Astrocyte (in vitro differentiated cells and primary cell): ENCODE measurements at regions not wholly inside any gene's neighbourhood (a gene's known extent, or its start where the extent isn't known, plus 50 kb on each side); places are given as distances from the start of the nearest gene placed in this dataset.

ENCODE experiments used
- DNase-seq: peaks from one replicate; pipeline ENCODE4 v3.0.0-alpha.2; 2010; ENCODE audit warnings: low read depth
- FAIRE-seq: peaks from 2 replicates; lab custom pipeline; 2011; peaks lifted over from hg19 to GRCh38; lab: Jason Lieb, UNC
- H2AFZ ChIP-seq: 2 replicates; pipeline ENCODE4 v1.6.0; 2012; ENCODE audit warnings: low read depth, low read length, inconsistent platforms
- H3K27ac ChIP-seq: 2 replicates; pipeline ENCODE4 v1.5.1; 2011; ENCODE audit warnings: low read depth, low read length, inconsistent platforms
- H3K27me3 ChIP-seq: 2 replicates; pipeline ENCODE4 v1.6.0; 2011; ENCODE audit warnings: low read length, inconsistent platforms; ENCODE audit not compliant: insufficient read depth
- H3K36me3 ChIP-seq: 2 replicates; pipeline ENCODE4 v1.5.1; 2011; ENCODE audit warnings: low read length, inconsistent platforms; ENCODE audit not compliant: insufficient read depth
- H3K4me1 ChIP-seq: 2 replicates; pipeline ENCODE4 v1.5.1; 2011; ENCODE audit warnings: low read length, inconsistent platforms; ENCODE audit not compliant: insufficient read depth
- H3K4me2 ChIP-seq: 2 replicates; pipeline ENCODE4 v1.6.0; 2012; ENCODE audit warnings: low read length, inconsistent platforms
- H3K4me3 ChIP-seq: 2 replicates; pipeline ENCODE4 v1.5.1; 2011; ENCODE audit warnings: low read depth, mild to moderate bottlenecking, low read length, inconsistent platforms; ENCODE audit not compliant: insufficient read depth
- H3K79me2 ChIP-seq: 2 replicates; pipeline ENCODE4 v1.6.0; 2012; ENCODE audit warnings: mild to moderate bottlenecking, low read length, inconsistent platforms; ENCODE audit not compliant: insufficient read depth
- H3K9ac ChIP-seq: 2 replicates; pipeline ENCODE4 v1.6.0; 2012; ENCODE audit warnings: mild to moderate bottlenecking, low read length, inconsistent platforms
- H3K9me3 ChIP-seq: 2 replicates; pipeline ENCODE4 v1.5.1; 2012; ENCODE audit warnings: low read depth, mild to moderate bottlenecking, low read length, inconsistent platforms; ENCODE audit not compliant: insufficient read depth
- H4K20me1 ChIP-seq: 2 replicates; pipeline ENCODE4 v1.6.0; 2012; ENCODE audit warnings: low read length, inconsistent platforms; ENCODE audit not compliant: insufficient read depth
- H3K27ac Mint-ChIP-seq: one replicate; pipeline ENCODE4 v1.8.0; 2021; ENCODE audit warnings: mild to moderate bottlenecking, mixed read lengths; ENCODE audit not compliant: unreplicated experiment
- H3K27me3 Mint-ChIP-seq: one replicate; pipeline ENCODE4 v1.8.0; 2021; ENCODE audit warnings: low read depth, mixed read lengths; ENCODE audit not compliant: unreplicated experiment
- H3K36me3 Mint-ChIP-seq: one replicate; pipeline ENCODE4 v1.8.0; 2021; ENCODE audit warnings: low read depth, mixed read lengths; ENCODE audit not compliant: unreplicated experiment
- H3K4me1 Mint-ChIP-seq: one replicate; pipeline ENCODE4 v1.8.0; 2021; ENCODE audit warnings: low read depth, mixed read lengths; ENCODE audit not compliant: unreplicated experiment
- H3K4me3 Mint-ChIP-seq: one replicate; pipeline ENCODE4 v1.8.0; 2021; ENCODE audit warnings: mild to moderate bottlenecking, moderate library complexity, mixed read lengths; ENCODE audit not compliant: unreplicated experiment
- H3K9me3 Mint-ChIP-seq: one replicate; pipeline ENCODE4 v1.8.0; 2021; ENCODE audit warnings: mild to moderate bottlenecking, mixed read lengths; ENCODE audit not compliant: unreplicated experiment
- EZH2 ChIP-seq: IDR thresholded peaks from 2 replicates; pipeline ENCODE4 v1.6.1; 2012; ENCODE audit warnings: mild to moderate bottlenecking, low read length, inconsistent platforms; ENCODE audit not compliant: insufficient read depth
- TF ChIP-seq, protein P1 (sequence below): IDR thresholded peaks from 2 replicates; pipeline ENCODE4 v1.5.1; 2011; ENCODE audit warnings: low read depth, mild to moderate bottlenecking, inconsistent platforms, low read length, moderate library complexity; ENCODE audit not compliant: insufficient read depth

DNA sequence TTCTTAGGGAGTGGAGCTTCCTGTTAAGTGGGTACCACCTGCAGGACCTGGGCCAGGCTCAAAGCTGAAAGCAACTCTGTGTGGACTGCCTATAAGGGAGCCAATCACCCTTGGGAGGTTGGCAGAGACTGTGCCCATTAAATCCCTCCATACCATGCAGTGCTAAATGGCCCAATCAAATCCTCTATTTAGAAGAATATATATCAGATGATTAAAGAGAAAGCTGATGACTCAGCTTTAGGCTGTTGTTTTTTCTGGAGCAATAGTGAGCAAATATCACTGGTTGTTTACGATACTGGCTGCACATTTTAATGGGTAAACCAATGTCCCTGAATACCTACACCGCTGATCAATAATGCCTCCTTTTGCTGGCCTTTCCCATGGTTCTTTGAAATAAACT lies 101.3 kb downstream of the TMX1 start:
- H3K4me1 Mint-ChIP-seq, result peaks cover 4% of the 10 kb centered on the region
- Histone ChIP-seq H2AFZ (no peak overlapping the region), H4K20me1 (no peaks in the 10 kb centered on the region), H3K4me1 (peaks cover 4% of the 10 kb centered on the region), H3K4me2 (no peak overlapping the region), H3K27me3 (no peaks in the 10 kb centered on the region), H3K9ac (no peak overlapping the region), H3K4me3 (no peak overlapping the region), H3K36me3 (no peaks in the 10 kb centered on the region), H3K79me2 (no peaks in the 10 kb centered on the region), H3K9me3 (no peaks in the 10 kb centered on the region), H3K27ac (no peak overlapping the region)
- FAIRE-seq (no peak), DNase-seq (no peak)
- H3K27ac Mint-ChIP-seq, result no peak overlapping the region
- H3K36me3 Mint-ChIP-seq, result no peaks in the 10 kb centered on the region
- no peaks in the 10 kb centered on the region for H3K27me3 Mint-ChIP-seq
- no peak overlapping the region for H3K4me3 Mint-ChIP-seq
- peaks cover 11% of the 10 kb centered on the region for H3K9me3 Mint-ChIP-seq
- TF ChIP-seq EZH2, result no peak
- TF ChIP-seq, protein P1, sequence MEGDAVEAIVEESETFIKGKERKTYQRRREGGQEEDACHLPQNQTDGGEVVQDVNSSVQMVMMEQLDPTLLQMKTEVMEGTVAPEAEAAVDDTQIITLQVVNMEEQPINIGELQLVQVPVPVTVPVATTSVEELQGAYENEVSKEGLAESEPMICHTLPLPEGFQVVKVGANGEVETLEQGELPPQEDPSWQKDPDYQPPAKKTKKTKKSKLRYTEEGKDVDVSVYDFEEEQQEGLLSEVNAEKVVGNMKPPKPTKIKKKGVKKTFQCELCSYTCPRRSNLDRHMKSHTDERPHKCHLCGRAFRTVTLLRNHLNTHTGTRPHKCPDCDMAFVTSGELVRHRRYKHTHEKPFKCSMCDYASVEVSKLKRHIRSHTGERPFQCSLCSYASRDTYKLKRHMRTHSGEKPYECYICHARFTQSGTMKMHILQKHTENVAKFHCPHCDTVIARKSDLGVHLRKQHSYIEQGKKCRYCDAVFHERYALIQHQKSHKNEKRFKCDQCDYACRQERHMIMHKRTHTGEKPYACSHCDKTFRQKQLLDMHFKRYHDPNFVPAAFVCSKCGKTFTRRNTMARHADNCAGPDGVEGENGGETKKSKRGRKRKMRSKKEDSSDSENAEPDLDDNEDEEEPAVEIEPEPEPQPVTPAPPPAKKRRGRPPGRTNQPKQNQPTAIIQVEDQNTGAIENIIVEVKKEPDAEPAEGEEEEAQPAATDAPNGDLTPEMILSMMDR, result no peak

DNA sequence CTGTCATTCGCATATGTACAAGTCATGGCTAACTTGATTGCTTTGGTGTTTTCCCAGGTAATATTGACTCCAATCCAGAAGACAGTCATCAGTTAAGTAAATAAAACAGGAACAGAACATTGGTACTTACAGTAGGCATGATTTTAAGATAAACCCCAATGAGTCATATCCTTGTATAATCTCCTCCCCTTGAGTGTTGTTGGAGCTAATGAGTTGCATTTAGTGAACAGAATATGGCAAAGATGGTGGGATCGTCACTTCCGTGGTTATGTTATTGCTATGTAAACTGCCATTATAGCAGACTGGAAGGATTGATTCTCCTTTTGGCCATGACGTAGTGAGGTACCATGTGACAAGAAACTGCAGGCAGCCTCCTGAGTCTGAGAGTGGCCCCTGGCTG lies 102.2 kb downstream of the TMX1 start:
- Histone ChIP-seq H3K36me3 (no peaks in the 10 kb centered on the region), H3K4me1 (peaks cover 4% of the 10 kb centered on the region), H3K4me3 (no peak overlapping the region), H4K20me1 (no peaks in the 10 kb centered on the region), H3K9me3 (peaks cover 6% of the 10 kb centered on the region), H2AFZ (peak overlapping the region; percentile 28), H3K27ac (no peak overlapping the region), H3K27me3 (no peaks in the 10 kb centered on the region), H3K9ac (no peak overlapping the region), H3K79me2 (no peaks in the 10 kb centered on the region), H3K4me2 (no peak overlapping the region)
- H3K9me3 Mint-ChIP-seq, result peaks cover 11% of the 10 kb centered on the region
- no peaks in the 10 kb centered on the region for H3K27me3 Mint-ChIP-seq
- no peak for TF ChIP-seq EZH2
- TF ChIP-seq, protein P1, result no peak
- H3K27ac Mint-ChIP-seq, result no peak overlapping the region
- FAIRE-seq (no peak), DNase-seq (peak; percentile 60)
- H3K4me3 Mint-ChIP-seq, result no peak overlapping the region
- peaks cover 4% of the 10 kb centered on the region for H3K4me1 Mint-ChIP-seq
- no peaks in the 10 kb centered on the region for H3K36me3 Mint-ChIP-seq

DNA sequence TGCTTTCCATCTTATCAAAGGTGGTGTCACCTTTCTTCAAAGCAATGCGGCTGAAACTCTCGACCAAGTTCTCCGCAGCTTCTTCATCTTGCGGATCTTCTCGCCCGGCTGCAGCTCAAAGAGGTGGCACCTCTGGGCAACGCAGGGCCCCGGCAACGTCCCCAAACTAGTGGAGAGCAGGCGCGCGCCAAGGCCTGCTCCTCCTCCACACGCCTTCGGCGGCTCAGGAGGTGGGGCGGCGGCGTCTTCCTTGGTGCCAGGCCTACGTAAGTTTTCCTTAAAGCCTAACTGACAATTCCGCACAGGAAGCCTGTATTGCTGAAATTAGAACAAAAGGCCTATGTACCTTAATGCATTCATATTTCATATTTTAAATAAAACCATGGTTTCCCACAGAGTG lies 112.0 kb downstream of the TMX1 start:
- Mint-ChIP-seq H3K4me3 (no peak overlapping the region), H3K36me3 (no peaks in the 10 kb centered on the region), H3K27ac (no peak overlapping the region), H3K27me3 (no peaks in the 10 kb centered on the region), H3K9me3 (peaks cover 5% of the 10 kb centered on the region), H3K4me1 (peaks cover 14% of the 10 kb centered on the region)
- DNase-seq (no peak), FAIRE-seq (no peak)
- H2AFZ ChIP-seq, result no peak overlapping the region
- peaks cover 3% of the 10 kb centered on the region for H3K4me1 ChIP-seq
- no peaks in the 10 kb centered on the region for H3K36me3 ChIP-seq
- H3K27ac ChIP-seq, result no peak overlapping the region
- H4K20me1 ChIP-seq, result no peaks in the 10 kb centered on the region
- H3K4me2 ChIP-seq, result no peak overlapping the region
- no peaks in the 10 kb centered on the region for H3K27me3 ChIP-seq
- H3K9me3 ChIP-seq, result peaks cover 3% of the 10 kb centered on the region
- no peak overlapping the region for H3K4me3 ChIP-seq
- H3K79me2 ChIP-seq, result no peaks in the 10 kb centered on the region
- no peak overlapping the region for H3K9ac ChIP-seq
- TF ChIP-seq EZH2, result no peak
- TF ChIP-seq, protein P1, result no peak
